Stimulated activated naive CD8-positive, alpha-beta T cell treated with anti-CD3 and anti-CD28 coated beads, Interleukin-15, Interleukin-2, amounts not matched to agents 100 ng/mL and 50 ng/mL, for 24 hours (primary cell): ENCODE measurements at regions not wholly inside any gene's neighbourhood (a gene's known extent, or its start where the extent isn't known, plus 50 kb on each side); places are given as distances from the start of the nearest gene placed in this dataset.

Source experiments
- H3K27ac Mint-ChIP-seq: one replicate; pipeline ENCODE4 v1.8.0; 2021; ENCODE audit warnings: mild to moderate bottlenecking, mixed read lengths
- H3K27me3 Mint-ChIP-seq: one replicate; pipeline ENCODE4 v1.8.0; 2021; ENCODE audit warnings: mixed read lengths
- H3K36me3 Mint-ChIP-seq: one replicate; pipeline ENCODE4 v1.8.0; 2021; ENCODE audit warnings: low read depth, mixed read lengths
- H3K4me1 Mint-ChIP-seq: one replicate; pipeline ENCODE4 v1.8.0; 2021; ENCODE audit warnings: low read depth, mixed read lengths
- H3K4me3 Mint-ChIP-seq: one replicate; pipeline ENCODE4 v1.8.0; 2021; ENCODE audit warnings: mild to moderate bottlenecking, mixed read lengths
- H3K9me3 Mint-ChIP-seq: one replicate; pipeline ENCODE4 v1.8.0; 2021; ENCODE audit warnings: mixed read lengths

DNA sequence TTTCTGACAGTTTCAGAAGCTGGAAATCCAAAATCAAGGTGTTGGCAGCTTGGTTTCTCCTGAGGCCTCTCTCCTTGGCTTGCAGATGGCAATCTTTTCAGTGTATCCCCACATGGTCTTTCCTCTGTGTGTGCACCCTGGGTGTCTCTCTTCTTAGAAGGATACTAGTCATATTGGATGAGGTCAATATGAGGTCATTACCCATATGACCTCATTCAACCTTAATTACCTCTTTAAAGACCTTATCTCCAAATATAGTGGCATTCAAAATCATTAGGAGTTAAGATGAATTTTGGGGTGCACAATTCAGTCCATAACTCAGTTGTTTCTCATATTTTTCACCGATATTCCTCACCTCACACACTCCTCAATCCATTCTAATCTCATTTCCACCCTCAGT, 92.4 kb upstream of the TGM3 start:
- Mint-ChIP-seq H3K27me3 (peaks cover 9% of the 10 kb centered on the region), H3K4me1 (peaks cover 18% of the 10 kb centered on the region), H3K4me3 (no peak overlapping the region), H3K9me3 (no peaks in the 10 kb centered on the region), H3K27ac (no peak overlapping the region), H3K36me3 (no peaks in the 10 kb centered on the region)

DNA sequence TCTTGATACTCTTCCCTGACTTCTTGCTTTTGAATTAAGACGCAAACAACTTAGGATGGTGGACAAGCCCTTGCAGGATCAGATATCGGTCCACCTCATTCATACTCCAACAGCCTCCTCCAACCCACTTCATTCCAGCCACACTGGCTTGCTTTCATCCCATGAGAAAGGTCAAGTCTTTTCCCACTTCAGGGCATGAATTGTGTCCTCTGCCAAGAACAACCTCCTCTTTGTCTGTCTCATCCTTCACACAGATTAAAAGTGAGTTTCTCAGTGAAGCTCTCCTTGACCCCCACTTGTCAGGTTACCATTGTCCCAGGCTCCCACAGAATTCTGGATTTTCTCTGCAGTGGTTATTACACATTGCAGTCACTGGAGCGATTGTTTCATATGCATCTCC, 91.8 kb upstream of the TGM3 start:
- Mint-ChIP-seq H3K4me1 (peaks cover 22% of the 10 kb centered on the region), H3K27me3 (peaks cover 9% of the 10 kb centered on the region), H3K4me3 (no peak overlapping the region), H3K27ac (no peak overlapping the region), H3K36me3 (no peaks in the 10 kb centered on the region), H3K9me3 (no peaks in the 10 kb centered on the region)

DNA sequence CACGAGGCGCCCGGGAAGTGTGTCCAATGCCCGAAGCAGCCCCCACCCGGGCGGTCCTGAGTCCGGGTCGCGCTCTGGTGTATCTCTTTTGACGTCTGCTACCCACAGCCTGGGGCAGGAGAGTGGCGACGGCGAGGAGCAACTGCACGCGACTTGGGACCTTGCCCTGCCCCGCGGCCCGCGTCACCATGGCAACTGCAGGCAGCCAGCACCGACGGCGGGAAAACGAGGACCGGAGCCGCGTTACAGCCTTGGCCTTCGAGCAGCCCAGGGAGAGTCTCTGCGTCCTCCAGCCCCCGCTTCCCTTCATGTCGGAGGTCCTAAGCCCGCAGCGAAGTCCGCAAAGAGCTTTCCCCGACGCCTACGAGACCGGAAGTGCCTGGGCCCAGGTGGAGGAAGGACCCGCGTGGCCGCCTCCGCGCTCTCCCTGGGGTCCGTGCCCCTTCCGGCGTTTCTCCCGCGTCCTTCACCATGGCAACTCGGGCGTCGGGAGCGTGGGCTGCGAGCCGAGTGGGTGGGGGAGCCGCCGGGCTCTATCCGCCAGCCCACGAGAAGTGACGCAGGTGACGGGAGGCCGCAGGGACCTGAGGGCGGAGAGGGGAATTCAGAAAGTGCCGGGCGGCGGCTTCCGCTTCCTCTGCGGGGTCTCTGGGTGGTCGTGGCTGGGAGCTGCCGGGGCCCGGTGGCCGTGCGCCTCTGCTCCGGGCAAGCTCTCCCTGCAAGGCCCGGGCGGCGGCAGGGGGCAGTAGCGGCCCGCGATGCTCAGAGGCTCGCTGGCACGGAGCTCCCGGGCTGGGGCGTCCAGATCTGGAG, 88.6 kb upstream of the TGM3 start:
- Mint-ChIP-seq H3K27me3 (peaks cover 14% of the 10 kb centered on the region), H3K9me3 (no peaks in the 10 kb centered on the region), H3K27ac (peak overlapping the region; percentile 69), H3K4me3 (peak overlapping the region; percentile 80), H3K4me1 (peaks cover 22% of the 10 kb centered on the region), H3K36me3 (no peaks in the 10 kb centered on the region)

DNA sequence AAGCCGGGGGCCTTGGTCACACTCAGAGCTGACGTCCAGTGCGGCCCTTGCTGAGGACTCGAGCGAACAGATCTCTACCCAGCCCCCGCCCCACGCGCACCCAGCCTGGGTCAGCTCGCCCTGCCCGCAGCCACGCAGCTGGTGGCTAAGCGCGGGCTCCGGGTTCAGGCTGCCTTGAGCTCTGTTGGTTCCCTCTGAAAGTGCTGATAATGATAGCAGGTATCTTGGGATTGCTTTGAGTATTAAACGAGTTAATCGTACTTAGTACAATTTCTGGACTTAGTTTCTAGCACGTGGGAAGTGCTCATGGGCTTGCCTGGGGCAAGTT, 88.1 kb upstream of the TGM3 start:
- peak overlapping the region; percentile 69 for H3K27ac Mint-ChIP-seq
- H3K27me3 Mint-ChIP-seq: peaks cover 14% of the 10 kb centered on the region
- peaks cover 22% of the 10 kb centered on the region for H3K4me1 Mint-ChIP-seq
- no peaks in the 10 kb centered on the region for H3K36me3 Mint-ChIP-seq
- H3K4me3 Mint-ChIP-seq: peak overlapping the region; percentile 80
- no peaks in the 10 kb centered on the region for H3K9me3 Mint-ChIP-seq

DNA sequence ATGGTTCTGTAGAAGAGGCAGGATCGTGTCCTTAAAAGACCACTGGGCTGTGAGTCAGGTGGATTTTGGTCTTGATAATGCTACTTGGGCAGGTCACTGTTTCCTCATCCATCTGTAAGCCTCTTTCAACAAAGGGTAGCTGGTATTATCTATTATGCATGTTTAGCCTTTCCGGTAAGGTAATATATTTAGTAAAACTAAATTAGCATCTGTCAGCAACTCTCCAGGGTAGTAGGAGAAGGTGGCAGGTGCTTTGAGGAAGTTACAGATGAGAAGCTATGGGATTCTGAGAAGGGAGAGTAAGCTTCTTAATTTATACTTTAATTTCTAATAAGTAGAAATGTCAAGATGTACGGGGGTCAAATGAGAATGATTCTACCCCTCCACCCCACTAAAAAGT, 86.9 kb upstream of the TGM3 start:
- Mint-ChIP-seq H3K9me3 (no peaks in the 10 kb centered on the region), H3K27me3 (peaks cover 16% of the 10 kb centered on the region), H3K4me1 (peaks cover 22% of the 10 kb centered on the region), H3K27ac (no peak overlapping the region), H3K4me3 (peak overlapping the region; percentile 6), H3K36me3 (no peaks in the 10 kb centered on the region)

DNA sequence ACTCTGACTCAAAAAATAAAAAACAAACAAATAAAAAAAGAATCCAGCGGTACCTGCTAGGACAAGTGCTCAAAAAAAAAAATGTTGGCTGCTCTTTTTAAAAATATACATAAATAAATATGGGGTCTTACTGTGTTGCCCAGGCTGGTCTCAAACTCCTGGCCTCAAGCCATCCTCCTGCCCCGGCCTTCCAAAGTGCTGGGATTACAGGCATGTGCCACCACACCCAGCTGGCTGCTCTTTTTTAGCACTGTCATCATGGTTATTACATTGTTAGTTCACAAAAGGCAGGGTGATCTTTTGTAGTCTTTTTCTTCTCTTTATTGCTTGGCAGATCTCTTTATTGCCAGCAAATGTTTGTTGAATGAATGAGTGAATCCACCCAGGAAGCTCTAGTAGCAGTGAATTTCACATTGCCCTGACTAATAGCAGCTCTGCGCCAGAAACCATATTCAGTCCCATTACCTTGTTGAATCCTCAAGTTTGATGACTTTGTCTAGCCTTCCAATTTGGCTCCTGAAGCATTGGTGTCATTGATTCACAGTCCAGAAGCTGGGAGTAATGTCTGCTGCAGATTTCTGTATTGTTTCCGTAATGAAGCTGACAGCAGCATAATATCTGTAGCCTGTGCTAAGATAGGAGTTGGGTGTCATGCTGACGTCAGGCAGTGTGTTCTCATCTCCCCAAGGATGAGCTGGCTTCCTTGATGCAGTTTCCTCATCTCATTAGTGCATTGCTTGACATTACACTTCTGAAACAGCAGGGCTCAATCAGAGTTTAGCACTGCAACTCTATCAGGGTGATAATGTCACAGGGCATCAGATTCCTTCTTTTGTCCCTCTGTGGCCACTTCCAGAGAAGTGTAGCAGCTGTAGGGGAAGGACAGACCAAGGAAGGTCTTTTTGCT, 84.9 kb upstream of the TGM3 start:
- Mint-ChIP-seq H3K9me3 (no peaks in the 10 kb centered on the region), H3K27ac (no peak overlapping the region), H3K36me3 (no peaks in the 10 kb centered on the region), H3K4me3 (no peak overlapping the region), H3K27me3 (peaks cover 15% of the 10 kb centered on the region), H3K4me1 (peaks cover 22% of the 10 kb centered on the region)

DNA sequence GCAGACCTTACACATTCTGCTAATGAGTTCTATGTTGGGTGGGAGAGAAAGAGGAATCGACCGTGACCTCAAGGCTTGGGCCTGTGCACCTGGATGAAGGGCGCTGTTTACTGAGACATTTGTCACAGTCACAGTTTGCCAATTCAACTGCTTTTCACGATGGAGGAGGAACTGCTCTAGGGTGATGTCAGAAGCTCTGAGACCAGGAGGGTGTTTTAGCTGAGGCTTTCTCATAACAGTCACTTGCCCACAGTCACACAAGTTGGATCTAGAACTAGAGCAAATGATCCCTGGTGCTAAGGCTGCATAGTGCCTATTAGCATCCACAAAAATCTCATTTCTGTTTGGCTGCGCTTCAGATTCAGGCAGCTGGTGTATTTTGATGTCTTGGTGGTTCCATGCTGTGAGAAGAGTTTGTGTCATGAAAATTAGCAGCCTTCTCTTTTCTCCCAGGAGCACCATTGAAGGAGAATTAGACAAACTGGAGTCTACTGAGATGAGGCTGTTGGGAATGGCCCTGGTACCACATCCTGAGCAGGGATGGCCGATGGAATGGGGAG, 83.3 kb upstream of the TGM3 start:
- Mint-ChIP-seq H3K27me3 (peaks cover 16% of the 10 kb centered on the region), H3K4me1 (peaks cover 11% of the 10 kb centered on the region), H3K4me3 (no peak overlapping the region), H3K9me3 (no peaks in the 10 kb centered on the region), H3K36me3 (no peaks in the 10 kb centered on the region), H3K27ac (no peak overlapping the region)

DNA sequence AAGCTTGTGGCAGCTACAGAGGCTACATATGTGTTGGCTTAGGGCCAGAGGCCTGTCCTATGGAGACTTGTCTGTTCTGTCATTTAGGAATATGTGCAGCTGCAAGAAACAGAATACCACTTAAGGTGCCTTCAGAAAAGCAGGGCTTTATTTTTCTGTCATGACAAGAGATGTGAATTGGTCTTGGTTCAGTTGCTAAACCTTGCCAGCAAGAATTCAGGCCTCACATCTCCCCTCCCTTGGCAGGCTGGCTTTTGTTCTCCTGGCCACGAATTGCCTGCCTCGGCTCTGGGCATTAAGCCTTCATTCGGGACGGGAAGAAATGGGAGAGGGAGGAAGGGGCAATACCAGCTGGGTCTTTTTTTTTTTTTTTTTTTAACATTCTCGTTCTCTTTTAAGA, 82.4 kb upstream of the TGM3 start:
- peaks cover 16% of the 10 kb centered on the region for H3K27me3 Mint-ChIP-seq
- peaks cover 10% of the 10 kb centered on the region for H3K4me1 Mint-ChIP-seq
- no peak overlapping the region for H3K27ac Mint-ChIP-seq
- H3K36me3 Mint-ChIP-seq: no peaks in the 10 kb centered on the region
- H3K4me3 Mint-ChIP-seq: no peak overlapping the region
- H3K9me3 Mint-ChIP-seq: no peaks in the 10 kb centered on the region

DNA sequence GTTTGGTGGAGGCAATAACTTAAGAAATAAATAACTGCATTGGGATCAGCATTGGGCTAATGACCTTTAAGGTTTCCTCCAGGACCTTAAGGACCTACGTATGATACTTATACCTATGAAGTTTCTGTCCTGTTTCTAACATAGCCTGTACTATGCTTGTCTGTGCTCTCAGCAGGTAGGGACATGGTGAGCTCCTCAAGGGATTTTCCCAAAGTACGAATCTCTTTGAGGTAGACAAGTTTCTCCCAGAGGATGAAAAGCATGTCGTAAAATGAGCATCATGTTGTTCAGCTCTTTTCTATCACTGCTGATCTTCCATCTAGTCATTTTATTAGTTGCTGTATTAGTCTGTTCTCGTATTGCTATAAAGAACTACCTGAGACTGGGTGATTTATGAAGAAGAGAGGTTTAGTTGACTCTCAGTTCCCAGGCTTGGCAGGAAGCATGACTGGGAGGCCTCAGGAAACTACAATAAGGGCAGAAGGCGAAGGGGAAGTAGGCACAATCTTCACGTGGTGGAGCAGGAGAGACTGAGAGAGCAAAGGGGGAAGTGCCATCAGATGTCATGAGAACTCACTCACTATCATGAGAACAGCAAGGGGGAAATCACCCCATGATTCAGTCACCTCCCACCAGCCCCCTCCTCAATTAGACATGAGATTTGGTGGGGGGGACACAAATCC, 77.8 kb upstream of the TGM3 start:
- peaks cover 11% of the 10 kb centered on the region for H3K9me3 Mint-ChIP-seq
- no peak overlapping the region for H3K4me3 Mint-ChIP-seq
- H3K27ac Mint-ChIP-seq: no peak overlapping the region
- H3K27me3 Mint-ChIP-seq: peaks cover 9% of the 10 kb centered on the region
- H3K36me3 Mint-ChIP-seq: no peaks in the 10 kb centered on the region
- peaks cover 13% of the 10 kb centered on the region for H3K4me1 Mint-ChIP-seq

DNA sequence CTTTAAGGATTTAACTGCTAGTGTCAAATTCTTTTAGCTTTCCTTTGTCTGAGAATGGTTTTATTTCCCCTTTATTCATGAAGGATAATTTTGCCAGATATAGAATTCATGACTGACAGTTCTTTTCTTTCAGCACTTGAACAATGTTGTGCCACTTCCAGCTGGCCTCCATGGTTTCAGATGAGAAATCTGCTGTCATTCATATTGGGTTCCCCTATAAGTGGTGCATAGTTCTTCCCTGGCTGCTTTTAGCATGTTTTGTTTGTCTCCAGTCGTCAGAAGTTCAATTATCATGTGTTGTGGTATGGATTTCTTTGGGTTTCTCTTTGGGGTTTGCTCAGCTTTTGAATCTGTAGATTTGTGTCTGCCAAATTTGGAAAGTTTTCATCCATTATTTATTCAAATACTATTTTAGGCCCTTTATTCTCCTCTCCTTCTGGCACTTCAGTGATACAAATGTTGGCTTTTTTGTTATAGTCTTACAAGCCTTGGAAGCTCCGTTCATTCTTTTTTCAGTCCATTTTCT, 76.3 kb upstream of the TGM3 start:
- peaks cover 13% of the 10 kb centered on the region for H3K4me1 Mint-ChIP-seq
- peaks cover 7% of the 10 kb centered on the region for H3K27me3 Mint-ChIP-seq
- H3K27ac Mint-ChIP-seq: no peak overlapping the region
- no peaks in the 10 kb centered on the region for H3K36me3 Mint-ChIP-seq
- peaks cover 11% of the 10 kb centered on the region for H3K9me3 Mint-ChIP-seq
- no peak overlapping the region for H3K4me3 Mint-ChIP-seq

DNA sequence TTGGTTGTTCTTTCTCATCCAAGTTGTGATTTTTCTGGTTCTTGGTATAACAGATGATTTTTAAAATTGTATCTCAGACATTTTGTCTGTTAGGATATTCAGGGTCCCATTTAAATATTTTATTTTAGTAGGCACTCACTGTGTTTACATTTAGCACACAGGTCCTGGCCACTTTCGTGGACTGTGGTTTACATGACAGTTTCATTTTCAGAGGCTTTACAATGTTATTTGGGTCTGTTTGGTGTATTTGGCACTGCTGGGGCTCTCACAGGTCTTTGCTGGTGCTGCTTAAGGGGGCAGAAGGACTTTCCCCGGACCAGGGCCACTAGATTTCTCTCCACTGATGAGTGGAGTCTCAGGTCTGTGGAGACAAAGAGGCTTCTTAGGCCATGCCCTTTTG, 75.5 kb upstream of the TGM3 start:
- H3K27ac Mint-ChIP-seq: no peak overlapping the region
- H3K9me3 Mint-ChIP-seq: peaks cover 11% of the 10 kb centered on the region
- H3K36me3 Mint-ChIP-seq: no peaks in the 10 kb centered on the region
- peaks cover 8% of the 10 kb centered on the region for H3K27me3 Mint-ChIP-seq
- peaks cover 13% of the 10 kb centered on the region for H3K4me1 Mint-ChIP-seq
- H3K4me3 Mint-ChIP-seq: no peak overlapping the region

DNA sequence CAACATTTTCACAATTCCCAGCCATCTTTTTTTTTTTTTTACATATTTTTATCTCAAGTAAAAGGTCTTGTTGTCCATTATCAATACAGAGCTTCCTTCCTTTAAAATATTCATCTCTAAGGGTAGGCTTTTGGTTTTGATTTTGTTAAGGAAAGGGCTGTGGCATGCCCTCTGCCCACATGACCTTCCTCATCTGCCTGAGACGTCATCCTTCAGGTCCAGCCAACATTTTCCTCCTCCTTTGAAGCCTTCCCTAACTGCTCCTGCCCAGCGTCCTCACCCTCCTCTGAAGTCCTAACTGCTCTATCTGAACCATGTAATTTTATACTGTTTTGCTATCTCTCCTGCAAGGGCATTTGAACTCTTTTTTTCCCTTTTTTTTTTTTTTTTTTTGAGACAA, 73.9 kb upstream of the TGM3 start:
- H3K36me3 Mint-ChIP-seq: no peaks in the 10 kb centered on the region
- peaks cover 5% of the 10 kb centered on the region for H3K27me3 Mint-ChIP-seq
- H3K9me3 Mint-ChIP-seq: peaks cover 11% of the 10 kb centered on the region
- no peak overlapping the region for H3K27ac Mint-ChIP-seq
- peaks cover 13% of the 10 kb centered on the region for H3K4me1 Mint-ChIP-seq
- H3K4me3 Mint-ChIP-seq: no peak overlapping the region

DNA sequence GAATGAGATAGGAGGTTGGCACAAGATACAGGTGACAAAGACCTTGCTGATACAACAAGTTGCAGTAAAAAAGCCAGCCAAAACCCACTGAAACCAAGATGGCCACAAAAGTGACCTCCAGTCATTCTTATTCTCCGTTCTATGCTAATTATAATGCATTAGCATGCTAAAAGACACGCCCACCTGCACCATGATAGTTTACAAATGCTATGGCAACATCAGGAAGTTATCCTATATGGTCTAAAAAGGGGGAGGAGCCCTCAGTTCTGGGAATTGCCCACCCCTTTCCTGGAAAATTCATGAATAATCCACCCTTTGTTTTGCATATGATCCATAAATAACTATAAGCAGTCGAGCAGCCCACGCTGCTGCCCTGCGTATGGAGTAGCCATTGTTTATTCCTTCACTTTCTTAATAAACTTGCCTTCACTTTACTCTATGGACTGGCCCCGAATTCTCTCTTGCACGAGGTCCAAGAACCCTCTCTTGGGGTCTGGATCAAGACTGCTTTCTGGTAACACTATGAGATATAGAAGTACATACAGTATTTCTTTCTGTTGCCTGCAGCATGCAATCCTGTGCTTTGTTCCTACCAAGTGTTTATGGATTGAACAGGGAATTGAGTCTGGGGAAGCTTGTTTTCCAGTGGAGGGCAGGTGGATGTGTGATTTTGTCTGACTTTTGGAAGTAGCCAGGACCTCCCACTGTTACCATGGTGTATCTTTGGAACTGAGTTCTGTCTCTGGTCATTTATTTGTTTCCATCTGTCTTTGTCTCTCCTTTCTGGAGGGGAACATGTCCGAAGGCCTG, 72.0 kb upstream of the TGM3 start:
- H3K4me1 Mint-ChIP-seq: peaks cover 3% of the 10 kb centered on the region
- H3K27ac Mint-ChIP-seq: no peak overlapping the region
- H3K4me3 Mint-ChIP-seq: no peak overlapping the region
- peaks cover 11% of the 10 kb centered on the region for H3K9me3 Mint-ChIP-seq
- no peaks in the 10 kb centered on the region for H3K36me3 Mint-ChIP-seq
- peaks cover 8% of the 10 kb centered on the region for H3K27me3 Mint-ChIP-seq

DNA sequence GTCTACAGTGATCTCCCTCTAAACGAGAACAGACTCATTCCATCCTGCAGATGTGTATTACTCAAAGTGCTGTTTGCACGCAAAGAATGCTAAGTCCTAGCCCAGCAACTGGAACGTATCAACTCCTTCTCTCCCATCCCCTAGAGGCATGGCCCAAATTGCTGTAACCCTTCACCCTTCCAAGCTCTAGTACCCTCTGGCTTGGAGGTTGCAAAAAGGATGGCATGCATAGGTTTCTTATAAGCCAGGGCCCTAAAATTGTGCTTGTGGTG, 71.5 kb upstream of the TGM3 start:
- Mint-ChIP-seq H3K27ac (no peak overlapping the region), H3K36me3 (no peaks in the 10 kb centered on the region), H3K27me3 (peaks cover 8% of the 10 kb centered on the region), H3K4me3 (no peak overlapping the region), H3K4me1 (no peaks in the 10 kb centered on the region), H3K9me3 (peaks cover 7% of the 10 kb centered on the region)
